ENCODE measurements at regions not wholly inside any gene's neighbourhood (a gene's known extent, or its start where the extent isn't known, plus 50 kb on each side); places are given as distances from the start of the nearest gene placed in this dataset.

DNA sequence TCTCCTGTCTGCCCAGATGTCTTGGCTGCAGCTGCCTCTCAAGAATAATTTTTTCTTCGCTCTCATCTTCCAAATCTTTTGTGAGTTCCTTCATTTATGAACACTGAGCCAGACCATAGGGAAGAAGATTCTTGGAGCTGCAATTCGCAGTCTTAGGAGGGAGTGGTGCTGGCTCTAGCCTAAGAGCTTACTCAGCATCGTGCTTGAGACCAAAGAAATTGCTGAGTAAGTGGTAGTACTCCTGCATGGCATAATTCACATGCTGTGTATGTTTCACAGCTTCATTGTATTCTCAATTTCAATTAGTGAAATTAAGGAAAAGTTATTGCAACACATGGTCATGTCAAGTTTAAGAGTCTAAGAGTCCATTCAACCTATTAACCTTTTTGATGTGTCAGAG lies 771.7 kb downstream of the ADCYAP1 start:
- Histone ChIP-seq H3K36me3 (ENCODE audit: low read depth) (no peaks in the 10 kb centered on the region), H3K4me1 (ENCODE audit: low read depth) (no peaks in the 10 kb centered on the region), H3K9me3 (peaks cover 36% of the 10 kb centered on the region), H3K4me3 (no peak overlapping the region)
- ATAC-seq (no peak), DNase-seq (no peak)
- intact Hi-C loops (cut with DNase I, micrococcal nuclease): no loop called here
- TF ChIP-seq, protein P1, sequence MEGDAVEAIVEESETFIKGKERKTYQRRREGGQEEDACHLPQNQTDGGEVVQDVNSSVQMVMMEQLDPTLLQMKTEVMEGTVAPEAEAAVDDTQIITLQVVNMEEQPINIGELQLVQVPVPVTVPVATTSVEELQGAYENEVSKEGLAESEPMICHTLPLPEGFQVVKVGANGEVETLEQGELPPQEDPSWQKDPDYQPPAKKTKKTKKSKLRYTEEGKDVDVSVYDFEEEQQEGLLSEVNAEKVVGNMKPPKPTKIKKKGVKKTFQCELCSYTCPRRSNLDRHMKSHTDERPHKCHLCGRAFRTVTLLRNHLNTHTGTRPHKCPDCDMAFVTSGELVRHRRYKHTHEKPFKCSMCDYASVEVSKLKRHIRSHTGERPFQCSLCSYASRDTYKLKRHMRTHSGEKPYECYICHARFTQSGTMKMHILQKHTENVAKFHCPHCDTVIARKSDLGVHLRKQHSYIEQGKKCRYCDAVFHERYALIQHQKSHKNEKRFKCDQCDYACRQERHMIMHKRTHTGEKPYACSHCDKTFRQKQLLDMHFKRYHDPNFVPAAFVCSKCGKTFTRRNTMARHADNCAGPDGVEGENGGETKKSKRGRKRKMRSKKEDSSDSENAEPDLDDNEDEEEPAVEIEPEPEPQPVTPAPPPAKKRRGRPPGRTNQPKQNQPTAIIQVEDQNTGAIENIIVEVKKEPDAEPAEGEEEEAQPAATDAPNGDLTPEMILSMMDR (IDR thresholded peaks at IDR 0.05): no peak

DNA sequence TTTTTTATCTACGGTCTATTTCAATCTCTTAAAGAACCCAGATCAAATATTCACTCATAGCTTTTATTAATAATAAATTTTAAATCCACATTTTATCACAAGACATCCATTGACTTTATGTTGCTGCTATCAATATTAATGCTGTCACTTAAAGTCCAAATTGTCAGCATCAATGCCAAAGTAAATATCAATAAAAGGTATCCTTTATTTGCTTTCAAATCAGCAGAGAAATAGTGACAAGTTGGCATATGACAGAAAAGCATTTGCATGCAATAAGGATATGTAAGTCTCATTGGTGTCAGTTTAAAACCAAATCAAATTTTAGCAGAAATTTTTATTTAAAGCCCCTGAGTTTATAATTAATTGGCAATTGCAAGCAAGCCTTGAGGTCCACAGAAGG lies 775.4 kb downstream of the ADCYAP1 start:
- H3K4me1 ChIP-seq (ENCODE audit: low read depth): no peaks in the 10 kb centered on the region
- intact Hi-C loops (cut with DNase I, micrococcal nuclease): no loop called here
- DNase-seq: no peak

GRCh38 chr18:1691863-1692262 lies 787.2 kb downstream of the ADCYAP1 start:
- ATAC-seq (no peak), DNase-seq (no peak)
- TF ChIP-seq, protein P1 (IDR thresholded peaks at IDR 0.05): no peak
- H3K9me3 ChIP-seq: peaks cover 49% of the 10 kb centered on the region
- no peaks in the 10 kb centered on the region for H3K36me3 ChIP-seq (ENCODE audit: low read depth)
- intact Hi-C loops (cut with DNase I, micrococcal nuclease): no loop called here
- H3K4me1 ChIP-seq (ENCODE audit: low read depth): no peaks in the 10 kb centered on the region
- H3K4me3 ChIP-seq: no peak overlapping the region

More for the DNA sequence above, 775.4 kb downstream of the ADCYAP1 start:
- Histone ChIP-seq H3K36me3 (ENCODE audit: low read depth) (no peaks in the 10 kb centered on the region), H3K4me3 (no peak overlapping the region), H3K9me3 (peaks cover 35% of the 10 kb centered on the region)
- no peak for ATAC-seq
- TF ChIP-seq, protein P1 (IDR thresholded peaks at IDR 0.05): no peak

DNA sequence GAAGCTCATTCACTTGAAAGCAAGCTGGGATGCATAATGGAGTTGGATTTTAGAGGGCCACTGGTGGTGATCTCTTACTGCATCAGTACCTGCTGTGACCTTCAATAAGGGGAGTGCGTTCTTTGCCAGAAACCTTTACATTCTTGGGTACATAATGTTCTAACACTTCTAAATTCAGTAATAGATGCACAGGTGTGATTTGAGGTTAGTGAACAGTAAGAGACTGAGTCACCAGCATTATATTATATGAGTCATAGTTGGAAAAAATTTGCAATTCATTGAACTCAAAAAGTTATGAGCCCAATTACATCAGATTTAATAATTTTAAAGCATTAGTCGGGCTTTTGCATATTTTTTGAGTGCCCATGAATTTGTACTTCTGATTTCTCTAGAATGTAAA lies 803.3 kb downstream of the ADCYAP1 start:
- intact Hi-C loops (cut with DNase I, micrococcal nuclease): no loop called here

GRCh38 chr18:1710114-1710513 lies 805.4 kb downstream of the ADCYAP1 start:
- H3K36me3 ChIP-seq (ENCODE audit: low read depth): no peaks in the 10 kb centered on the region
- peaks cover 18% of the 10 kb centered on the region for H3K9me3 ChIP-seq
- DNase-seq: no peak
- TF ChIP-seq, protein P1 (IDR thresholded peaks at IDR 0.05): no peak
- no peaks in the 10 kb centered on the region for H3K4me1 ChIP-seq (ENCODE audit: low read depth)
- intact Hi-C loops (cut with DNase I, micrococcal nuclease): no loop called here
- no peak overlapping the region for H3K4me3 ChIP-seq
- ATAC-seq: no peak

More for the DNA sequence above, 803.3 kb downstream of the ADCYAP1 start:
- TF ChIP-seq, protein P1 (IDR thresholded peaks at IDR 0.05): no peak
- Histone ChIP-seq H3K4me1 (ENCODE audit: low read depth) (no peaks in the 10 kb centered on the region), H3K4me3 (no peak overlapping the region), H3K36me3 (ENCODE audit: low read depth) (no peaks in the 10 kb centered on the region), H3K9me3 (peaks cover 30% of the 10 kb centered on the region)
- ATAC-seq (no peak), DNase-seq (no peak)

DNA sequence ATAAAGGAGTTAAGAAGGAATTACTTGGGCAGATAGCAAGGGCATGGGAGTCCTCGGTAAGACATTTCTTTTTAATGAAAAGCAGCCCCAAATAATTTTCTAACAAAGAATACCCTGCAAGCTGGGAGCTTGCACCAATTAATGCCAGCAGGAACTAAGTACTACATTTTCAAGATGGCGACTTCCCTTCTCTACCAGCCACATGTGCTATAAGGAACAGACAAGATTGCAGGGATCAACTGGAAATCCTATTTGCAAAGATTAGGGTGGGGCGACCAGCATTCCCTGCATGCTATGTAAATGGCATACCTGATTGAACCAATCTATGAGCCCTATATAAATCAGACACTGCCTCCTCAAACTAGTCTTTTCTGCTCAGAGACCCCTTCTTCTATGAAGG lies 827.5 kb downstream of the ADCYAP1 start:
- ATAC-seq (no peak), DNase-seq (no peak)
- Histone ChIP-seq H3K4me3 (no peak overlapping the region), H3K9me3 (peaks cover 35% of the 10 kb centered on the region), H3K4me1 (ENCODE audit: low read depth) (no peaks in the 10 kb centered on the region), H3K36me3 (ENCODE audit: low read depth) (no peaks in the 10 kb centered on the region)
- intact Hi-C loops (cut with DNase I, micrococcal nuclease): no loop called here
- TF ChIP-seq, protein P1 (IDR thresholded peaks at IDR 0.05): no peak

Measured in mucosa of descending colon (tissue), 3 donors.